ENCODE measurements at regions not wholly inside any gene's neighbourhood (a gene's known extent, or its start where the extent isn't known, plus 50 kb on each side); places are given as distances from the start of the nearest gene placed in this dataset.

DNA sequence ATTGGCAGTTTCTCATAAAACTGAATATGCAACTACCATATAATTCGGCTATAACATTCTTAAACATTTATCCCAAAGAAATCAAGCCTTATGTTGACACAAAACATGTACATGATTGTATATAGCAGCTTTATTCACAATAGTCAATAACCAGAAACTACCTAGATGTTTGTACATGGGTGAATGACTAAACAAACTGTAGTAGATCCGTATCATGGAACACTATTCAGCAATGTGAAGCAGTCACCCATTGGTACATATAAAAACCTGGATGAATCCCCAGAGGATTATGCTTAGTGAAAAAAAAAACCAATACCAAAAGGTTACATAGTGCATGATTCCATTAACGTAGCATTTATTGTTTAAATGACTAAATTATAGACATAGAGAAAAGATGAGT lies 471.7 kb upstream of the KLHL1 start:
- Histone ChIP-seq H2AFZ (ENCODE audit: low read length) (no peak overlapping the region), H3K9me3 (ENCODE audit: control insufficient read depth, low read depth, low read length) (no peaks in the 10 kb centered on the region), H3K23ac (ENCODE audit: insufficient read length, low read depth, low read length) (no peak overlapping the region), H3K9ac (ENCODE audit: extremely low read depth, insufficient read length, low read length) (no peak overlapping the region), H3K4me2 (ENCODE audit: insufficient read depth, insufficient read length, low read length) (no peak overlapping the region), H2AK5ac (ENCODE audit: insufficient read length, low read length) (no peak overlapping the region), H4K20me1 (ENCODE audit: control insufficient read depth, insufficient read depth, insufficient read length) (no peaks in the 10 kb centered on the region), H3K18ac (ENCODE audit: insufficient read length, low read depth, low read length) (no peak overlapping the region), H3K27ac (ENCODE audit: insufficient read length, low read depth, low read length) (no peak overlapping the region), H2BK12ac (ENCODE audit: insufficient read length, low read depth, low read length) (no peak overlapping the region), H3T11ph (ENCODE audit: low read length) (no peak overlapping the region), H2BK20ac (ENCODE audit: low read depth, low read length, poor library complexity, severe bottlenecking) (no peak overlapping the region), H3K79me2 (ENCODE audit: insufficient read depth, low read length) (no peaks in the 10 kb centered on the region), H4K8ac (replicated peaks; ENCODE audit: insufficient read length, low read depth, low read length) (no peak overlapping the region), H3K23me2 (ENCODE audit: insufficient read length, low read depth, low read length, poor library complexity, severe bottlenecking) (no peaks in the 10 kb centered on the region), H4K5ac (ENCODE audit: insufficient read length, low read depth, low read length) (no peak overlapping the region), H3K4ac (ENCODE audit: low read depth, low read length) (no peak overlapping the region), H2BK120ac (ENCODE audit: low read depth, low read length, poor library complexity, severe bottlenecking) (no peak overlapping the region), H3K79me1 (ENCODE audit: insufficient read depth, low read depth, low read length, poor library complexity, severe bottlenecking) (no peaks in the 10 kb centered on the region), H2BK5ac (ENCODE audit: insufficient read length, low read length) (no peak overlapping the region), H4K91ac (ENCODE audit: insufficient read length, low read depth, low read length) (no peak overlapping the region), H3K56ac (ENCODE audit: insufficient read length, low read depth, low read length) (no peak overlapping the region), H3K4me1 (ENCODE audit: insufficient read depth, low read length) (no peaks in the 10 kb centered on the region), H3K14ac (ENCODE audit: insufficient read depth, low read length) (no peak overlapping the region), H3K27me3 (ENCODE audit: insufficient read depth, low read length) (no peaks in the 10 kb centered on the region), H2BK15ac (ENCODE audit: low read depth, low read length) (no peak overlapping the region)
- TF ChIP-seq, protein P1, sequence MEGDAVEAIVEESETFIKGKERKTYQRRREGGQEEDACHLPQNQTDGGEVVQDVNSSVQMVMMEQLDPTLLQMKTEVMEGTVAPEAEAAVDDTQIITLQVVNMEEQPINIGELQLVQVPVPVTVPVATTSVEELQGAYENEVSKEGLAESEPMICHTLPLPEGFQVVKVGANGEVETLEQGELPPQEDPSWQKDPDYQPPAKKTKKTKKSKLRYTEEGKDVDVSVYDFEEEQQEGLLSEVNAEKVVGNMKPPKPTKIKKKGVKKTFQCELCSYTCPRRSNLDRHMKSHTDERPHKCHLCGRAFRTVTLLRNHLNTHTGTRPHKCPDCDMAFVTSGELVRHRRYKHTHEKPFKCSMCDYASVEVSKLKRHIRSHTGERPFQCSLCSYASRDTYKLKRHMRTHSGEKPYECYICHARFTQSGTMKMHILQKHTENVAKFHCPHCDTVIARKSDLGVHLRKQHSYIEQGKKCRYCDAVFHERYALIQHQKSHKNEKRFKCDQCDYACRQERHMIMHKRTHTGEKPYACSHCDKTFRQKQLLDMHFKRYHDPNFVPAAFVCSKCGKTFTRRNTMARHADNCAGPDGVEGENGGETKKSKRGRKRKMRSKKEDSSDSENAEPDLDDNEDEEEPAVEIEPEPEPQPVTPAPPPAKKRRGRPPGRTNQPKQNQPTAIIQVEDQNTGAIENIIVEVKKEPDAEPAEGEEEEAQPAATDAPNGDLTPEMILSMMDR (conservative IDR thresholded peaks at IDR 0.05): no peak
- no peak for DNase-seq
- no peaks in the 10 kb centered on the region for H3K27me3 Mint-ChIP-seq (ENCODE audit: low read depth)
- no peaks in the 10 kb centered on the region for H3K9me3 Mint-ChIP-seq
- no peak overlapping the region for H3K27ac Mint-ChIP-seq
- no peak overlapping the region for H3K4me3 Mint-ChIP-seq
- H3K4me1 Mint-ChIP-seq: no peaks in the 10 kb centered on the region
- H3K36me3 Mint-ChIP-seq (ENCODE audit: insufficient read depth in 1 of 3, low read depth in 3 of 3): no peaks in the 10 kb centered on the region
- no CpG with 5 or more reads among the region's 3 CpGs for WGBS (ENCODE audit: extremely low coverage, insufficient read length, low lambda C conversion rate)
